ENCODE measurements at regions not wholly inside any gene's neighbourhood (a gene's known extent, or its start where the extent isn't known, plus 50 kb on each side); places are given as distances from the start of the nearest gene placed in this dataset.

DNA sequence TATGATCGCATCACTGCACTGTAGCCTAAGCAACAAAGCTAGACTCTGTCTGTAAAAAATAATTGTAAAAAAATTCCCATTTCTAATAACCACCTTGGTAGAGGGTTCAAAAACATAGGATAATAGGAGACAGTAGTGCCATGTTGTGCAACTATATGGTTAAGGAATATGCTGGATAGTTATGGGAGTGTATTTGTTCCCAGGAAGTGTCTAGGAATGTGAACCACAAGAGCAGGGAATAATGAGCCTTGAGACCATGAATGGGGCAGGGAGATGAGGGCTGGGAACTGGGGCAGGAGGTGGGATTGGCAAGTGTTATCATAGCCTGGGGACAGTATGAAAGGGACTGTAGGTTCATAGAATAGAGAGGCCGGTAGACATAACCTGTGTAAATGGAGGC lies 50.4 kb downstream of the RUSC2 start:
- H3K4me3 ChIP-seq (ENCODE audit: control insufficient read depth, low read depth, low read length), result no peak overlapping the region
- TF ChIP-seq, protein P1, sequence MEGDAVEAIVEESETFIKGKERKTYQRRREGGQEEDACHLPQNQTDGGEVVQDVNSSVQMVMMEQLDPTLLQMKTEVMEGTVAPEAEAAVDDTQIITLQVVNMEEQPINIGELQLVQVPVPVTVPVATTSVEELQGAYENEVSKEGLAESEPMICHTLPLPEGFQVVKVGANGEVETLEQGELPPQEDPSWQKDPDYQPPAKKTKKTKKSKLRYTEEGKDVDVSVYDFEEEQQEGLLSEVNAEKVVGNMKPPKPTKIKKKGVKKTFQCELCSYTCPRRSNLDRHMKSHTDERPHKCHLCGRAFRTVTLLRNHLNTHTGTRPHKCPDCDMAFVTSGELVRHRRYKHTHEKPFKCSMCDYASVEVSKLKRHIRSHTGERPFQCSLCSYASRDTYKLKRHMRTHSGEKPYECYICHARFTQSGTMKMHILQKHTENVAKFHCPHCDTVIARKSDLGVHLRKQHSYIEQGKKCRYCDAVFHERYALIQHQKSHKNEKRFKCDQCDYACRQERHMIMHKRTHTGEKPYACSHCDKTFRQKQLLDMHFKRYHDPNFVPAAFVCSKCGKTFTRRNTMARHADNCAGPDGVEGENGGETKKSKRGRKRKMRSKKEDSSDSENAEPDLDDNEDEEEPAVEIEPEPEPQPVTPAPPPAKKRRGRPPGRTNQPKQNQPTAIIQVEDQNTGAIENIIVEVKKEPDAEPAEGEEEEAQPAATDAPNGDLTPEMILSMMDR (conservative IDR thresholded peaks at IDR 0.05; ENCODE audit: control insufficient read depth, insufficient read depth, low read depth, low read length), result no peak
- DNase-seq (ENCODE audit: low read depth), result no peak

DNA sequence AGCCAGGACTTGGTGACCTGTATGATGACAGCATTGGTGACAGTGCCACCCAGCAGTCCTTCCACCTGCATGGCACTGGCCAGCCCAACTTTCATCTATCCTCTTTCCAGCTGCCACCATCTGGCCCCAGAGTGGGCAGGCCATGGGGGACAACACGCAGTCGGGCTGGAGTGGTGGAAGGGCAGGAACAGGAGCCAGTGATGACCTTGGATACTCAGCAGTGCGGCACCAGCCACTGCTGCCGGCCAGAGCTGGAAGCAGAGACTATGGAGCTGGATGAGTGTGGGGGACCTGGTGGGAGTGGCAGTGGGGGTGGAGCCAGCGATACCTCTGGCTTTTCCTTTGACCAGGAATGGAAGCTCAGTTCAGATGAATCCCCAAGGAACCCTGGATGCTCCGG lies 56.9 kb downstream of the RUSC2 start:
- H3K4me3 ChIP-seq (ENCODE audit: control insufficient read depth, low read depth, low read length), result no peak overlapping the region
- no peak for DNase-seq (ENCODE audit: low read depth)
- TF ChIP-seq, protein P1 (conservative IDR thresholded peaks at IDR 0.05; ENCODE audit: control insufficient read depth, insufficient read depth, low read depth, low read length), result no peak

DNA sequence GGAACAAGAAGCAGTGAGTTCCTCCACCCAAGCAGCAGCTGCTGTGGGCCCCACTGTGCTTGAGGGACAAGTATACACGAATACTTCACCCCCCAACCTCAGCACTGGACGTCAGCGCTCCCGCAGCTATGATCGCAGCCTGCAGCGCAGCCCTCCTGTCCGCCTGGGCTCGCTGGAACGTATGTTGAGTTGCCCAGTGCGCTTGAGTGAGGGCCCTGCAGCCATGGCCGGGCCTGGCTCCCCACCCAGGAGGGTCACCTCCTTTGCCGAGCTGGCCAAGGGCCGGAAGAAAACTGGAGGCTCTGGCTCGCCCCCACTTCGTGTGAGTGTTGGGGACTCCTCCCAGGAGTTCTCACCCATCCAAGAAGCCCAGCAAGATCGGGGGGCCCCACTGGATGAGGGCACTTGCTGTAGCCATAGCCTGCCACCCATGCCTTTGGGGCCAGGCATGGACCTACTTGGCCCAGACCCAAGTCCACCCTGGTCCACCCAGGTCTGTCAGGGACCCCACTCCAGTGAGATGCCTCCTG lies 57.1 kb upstream of the TESK1 start:
- H3K4me3 ChIP-seq (ENCODE audit: control insufficient read depth, low read depth, low read length), result no peak overlapping the region
- TF ChIP-seq, protein P1 (conservative IDR thresholded peaks at IDR 0.05; ENCODE audit: control insufficient read depth, insufficient read depth, low read depth, low read length), result no peak
- DNase-seq (ENCODE audit: low read depth), result no peak

DNA sequence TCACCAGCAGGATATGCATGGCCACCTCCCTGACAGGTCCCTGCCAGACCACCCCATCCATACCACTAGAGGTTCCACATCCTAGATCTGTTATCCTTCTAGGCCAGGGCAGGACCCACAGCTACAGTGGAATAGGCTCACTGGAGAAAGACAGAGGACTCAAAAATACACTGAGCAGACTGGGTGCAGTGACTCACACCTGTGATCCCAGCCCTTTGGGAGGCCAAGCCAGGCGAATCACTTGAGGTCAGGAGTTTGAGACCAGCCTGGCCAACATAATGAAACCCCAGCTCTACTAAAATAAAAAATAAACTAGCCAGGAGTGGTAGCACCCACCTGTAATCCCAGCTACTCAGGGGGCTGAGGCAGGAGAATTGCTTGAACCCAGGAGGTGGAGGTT lies 56.5 kb upstream of the TESK1 start:
- peak; percentile 45 for DNase-seq (ENCODE audit: low read depth)
- TF ChIP-seq, protein P1 (conservative IDR thresholded peaks at IDR 0.05; ENCODE audit: control insufficient read depth, insufficient read depth, low read depth, low read length), result no peak
- no peak overlapping the region for H3K4me3 ChIP-seq (ENCODE audit: control insufficient read depth, low read depth, low read length)

DNA sequence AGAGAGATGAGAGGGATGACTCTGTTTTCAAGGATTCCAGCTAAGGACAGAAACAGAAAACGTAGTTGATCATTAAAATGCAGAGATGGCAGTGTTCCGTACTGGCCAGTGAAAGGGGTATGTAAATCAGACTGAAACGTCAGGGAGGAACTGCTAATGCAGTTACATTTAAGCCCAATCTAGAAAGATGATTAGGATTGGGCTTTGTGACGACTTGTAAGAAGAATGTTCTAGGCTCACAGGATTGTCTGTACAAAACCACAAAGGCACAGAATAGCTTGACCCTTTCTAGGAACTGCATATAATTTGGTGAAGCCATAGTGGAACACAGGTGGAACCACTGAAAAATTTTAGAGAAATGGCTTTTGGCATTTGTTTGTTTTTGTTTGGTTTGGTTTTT lies 55.6 kb upstream of the TESK1 start:
- no peak overlapping the region for H3K4me3 ChIP-seq (ENCODE audit: control insufficient read depth, low read depth, low read length)
- DNase-seq (ENCODE audit: low read depth), result peak; percentile 41
- TF ChIP-seq, protein P1 (conservative IDR thresholded peaks at IDR 0.05; ENCODE audit: control insufficient read depth, insufficient read depth, low read depth, low read length), result no peak

DNA sequence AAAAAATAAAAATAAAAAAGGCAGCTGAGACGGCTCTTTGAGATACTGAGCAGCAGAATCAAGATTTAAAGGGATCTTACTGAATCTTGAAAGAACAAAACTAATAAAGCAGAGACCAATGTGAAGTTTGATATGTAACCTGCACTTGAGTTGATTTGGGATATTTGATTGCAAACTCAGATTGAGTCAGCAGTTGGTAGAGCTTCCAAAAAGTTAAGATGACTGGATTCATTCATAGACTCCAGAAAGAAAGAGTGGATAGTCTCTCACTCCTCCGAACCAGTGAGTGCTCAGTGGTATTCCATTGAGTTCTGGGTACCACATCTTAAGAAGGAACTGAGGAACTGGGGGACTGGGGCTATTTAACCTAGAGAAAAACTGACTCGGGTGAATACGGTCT lies 52.7 kb upstream of the TESK1 start:
- no peak overlapping the region for H3K4me3 ChIP-seq (ENCODE audit: control insufficient read depth, low read depth, low read length)
- TF ChIP-seq, protein P1 (conservative IDR thresholded peaks at IDR 0.05; ENCODE audit: control insufficient read depth, insufficient read depth, low read depth, low read length), result no peak
- peak; percentile 42 for DNase-seq (ENCODE audit: low read depth)

DNA sequence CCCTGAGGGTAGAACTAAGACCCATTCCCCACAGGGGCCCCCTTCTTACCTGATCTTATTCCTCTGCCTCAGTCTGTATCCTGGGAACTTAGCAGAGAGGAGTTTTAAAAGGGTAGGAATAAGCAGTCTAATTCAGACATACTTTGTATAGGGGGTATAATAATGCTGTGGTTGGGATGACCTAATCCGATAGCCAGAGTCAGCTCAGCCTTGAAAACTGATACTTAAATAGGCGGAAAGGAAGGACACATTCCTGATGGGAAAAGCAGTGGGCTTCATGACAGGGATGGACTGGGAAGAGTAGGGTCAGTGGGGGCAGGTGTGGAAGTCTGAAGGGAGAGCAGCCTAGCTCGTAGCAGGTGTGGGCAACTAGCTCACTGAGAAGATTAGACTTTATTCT lies 52.2 kb upstream of the TESK1 start:
- no peak overlapping the region for H3K4me3 ChIP-seq (ENCODE audit: control insufficient read depth, low read depth, low read length)
- TF ChIP-seq, protein P1 (conservative IDR thresholded peaks at IDR 0.05; ENCODE audit: control insufficient read depth, insufficient read depth, low read depth, low read length), result no peak
- DNase-seq (ENCODE audit: low read depth), result peak; percentile 35

Measured in fibroblast of mammary gland (primary cell).